T-helper 2 cell treated with Interferon-gamma antibody and Interleukin-4, amounts not matched to agents 100 ng/mL and 5 ng/mL, for 36 hours (primary cell): ENCODE measurements at regions not wholly inside any gene's neighbourhood (a gene's known extent, or its start where the extent isn't known, plus 50 kb on each side); places are given as distances from the start of the nearest gene placed in this dataset.

Experiments
- intact Hi-C: fragments of 100-400 bp; cut with micrococcal nuclease; formaldehyde crosslinking; loops from one replicate; pipeline ENCODE4 v1.15.1; 2023

DNA sequence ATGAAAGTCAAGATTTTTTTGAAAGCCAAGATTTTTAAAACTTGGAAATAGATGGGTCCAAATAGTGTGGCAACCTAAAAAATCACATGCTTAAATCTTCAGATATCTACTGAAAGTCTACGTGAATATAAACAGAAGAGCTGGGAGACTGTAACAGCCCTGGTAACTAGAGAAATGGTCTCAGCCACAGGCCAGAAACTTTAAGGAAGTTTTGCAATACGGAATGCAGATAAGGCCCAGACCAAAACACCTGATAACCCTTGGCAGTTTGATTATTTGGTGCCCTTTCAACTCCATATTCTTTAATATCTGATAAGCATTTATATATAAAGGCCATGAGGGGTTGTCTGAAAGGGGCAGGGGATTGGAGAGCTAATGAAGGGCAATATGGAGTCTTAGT, 537.3 kb upstream of the TGFBR2 start:
- intact Hi-C loops, result no loop called here

- intact Hi-C loops, result no loop called here
Measured at GRCh38 chr3:30073040-30073439, 533.4 kb upstream of the TGFBR2 start.

DNA sequence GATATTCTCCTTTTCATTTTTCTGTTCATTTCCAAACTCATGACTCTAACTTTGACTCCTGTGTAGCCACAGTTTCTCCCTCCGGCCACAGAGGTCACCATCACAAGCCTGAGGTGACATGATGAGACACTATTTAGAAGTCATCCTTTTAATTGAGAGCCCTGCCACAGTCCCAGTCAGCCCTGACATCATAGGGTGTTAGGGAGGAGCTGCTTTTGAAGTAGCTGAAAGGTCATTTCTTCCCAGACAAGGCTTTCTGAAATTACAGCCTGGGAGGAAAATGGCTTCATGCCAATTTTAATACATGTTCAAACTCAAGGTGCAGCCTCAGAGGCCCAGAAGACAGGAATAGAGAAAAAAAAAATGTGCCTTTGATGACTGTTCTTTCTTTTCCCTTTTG, 532.8 kb upstream of the TGFBR2 start:
- intact Hi-C loops, result no loop called here

- intact Hi-C loops, result no loop called here
Measured at GRCh38 chr3:30075514-30075913, 530.9 kb upstream of the TGFBR2 start.

DNA sequence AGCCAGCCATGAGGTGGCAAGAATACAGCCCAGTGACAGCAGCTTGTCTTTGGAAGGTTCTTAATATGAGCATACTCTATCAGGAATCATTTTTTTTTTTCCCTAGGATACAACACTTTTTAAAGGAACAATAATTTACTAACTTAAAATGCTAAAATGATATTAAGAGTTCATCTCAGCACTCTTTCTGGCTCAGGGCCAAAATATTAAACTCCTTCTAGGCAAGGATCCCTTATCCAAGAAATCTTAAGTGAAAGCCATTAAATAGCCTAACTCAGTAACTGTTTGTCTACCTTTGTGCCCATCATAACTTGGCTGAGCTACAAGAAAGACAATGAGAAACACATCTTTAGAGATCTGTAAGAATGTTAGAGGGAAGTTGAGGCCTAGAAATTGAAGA, 529.5 kb upstream of the TGFBR2 start:
- intact Hi-C loops, result no loop called here

DNA sequence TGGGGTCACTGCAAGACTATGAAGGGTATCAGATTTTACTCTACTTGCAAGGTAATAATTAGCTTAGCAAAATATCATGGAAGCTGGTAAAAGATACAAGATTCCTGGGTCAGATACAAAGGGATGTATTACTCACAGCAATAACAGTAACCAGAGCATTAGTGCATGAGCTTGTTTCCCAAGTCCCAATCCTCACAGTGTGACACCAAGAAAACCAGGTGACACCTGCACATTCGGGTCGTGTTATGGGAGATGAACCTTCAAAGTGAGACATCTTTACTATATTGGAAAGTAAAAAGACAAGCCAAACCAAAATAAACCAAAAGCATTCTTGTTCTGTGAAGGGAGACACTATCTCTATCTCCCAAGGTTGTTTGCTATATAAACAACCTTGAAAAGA, 528.7 kb upstream of the TGFBR2 start:
- intact Hi-C loops, result no loop called here

- intact Hi-C loops, result no loop called here
Measured at GRCh38 chr3:30078736-30079135, 527.7 kb upstream of the TGFBR2 start.

DNA sequence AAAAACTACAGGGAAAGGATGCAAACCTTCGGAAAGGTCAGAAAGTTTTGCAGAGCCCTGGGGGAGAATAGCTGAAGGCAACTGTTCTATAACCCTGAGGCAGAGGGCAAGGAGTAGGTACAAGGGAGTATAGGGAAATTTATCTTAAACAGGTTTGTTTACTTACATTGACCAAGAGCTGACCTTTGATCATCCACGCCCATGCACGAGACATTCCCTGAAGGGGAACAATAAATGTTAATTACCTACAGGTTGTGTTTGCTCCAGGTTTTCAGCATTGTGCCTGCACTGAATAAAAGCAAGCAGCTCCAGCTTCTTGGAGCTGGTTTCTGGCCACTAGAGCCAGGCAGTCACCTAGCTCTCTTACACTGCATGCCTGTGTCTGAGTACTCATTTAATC, 524.5 kb upstream of the TGFBR2 start:
- intact Hi-C loops, result no loop called here

- intact Hi-C loops, result no loop called here
Measured at GRCh38 chr3:30082652-30083051, 523.7 kb upstream of the TGFBR2 start.

- intact Hi-C loops, result no loop called here
Measured at GRCh38 chr3:30083315-30083714, 523.1 kb upstream of the TGFBR2 start.

GRCh38 chr3:30084316-30084715, 522.1 kb upstream of the TGFBR2 start:
- intact Hi-C loops, result no loop called here

DNA sequence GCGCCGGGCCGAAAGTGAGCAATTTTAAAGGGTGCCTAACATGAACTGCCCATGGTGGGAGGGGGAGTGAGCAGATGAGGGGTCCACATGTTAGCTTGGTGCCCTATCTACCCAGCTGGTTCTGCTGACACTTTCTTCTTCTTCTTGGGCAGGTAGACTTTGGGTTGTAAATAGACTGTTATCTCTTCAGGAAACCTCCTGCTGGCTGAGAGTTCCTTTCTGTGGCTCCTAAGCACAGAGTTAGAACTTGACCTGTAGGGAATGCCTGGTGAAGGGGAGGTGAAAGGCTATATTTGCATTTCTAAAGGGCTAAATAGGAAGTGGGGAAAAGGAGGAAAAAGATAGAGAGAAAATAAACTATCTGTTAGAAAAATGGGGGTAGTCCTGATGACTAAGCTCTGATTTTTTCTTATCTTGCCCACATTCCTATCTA, 521.4 kb upstream of the TGFBR2 start:
- intact Hi-C loops, result no loop called here

DNA sequence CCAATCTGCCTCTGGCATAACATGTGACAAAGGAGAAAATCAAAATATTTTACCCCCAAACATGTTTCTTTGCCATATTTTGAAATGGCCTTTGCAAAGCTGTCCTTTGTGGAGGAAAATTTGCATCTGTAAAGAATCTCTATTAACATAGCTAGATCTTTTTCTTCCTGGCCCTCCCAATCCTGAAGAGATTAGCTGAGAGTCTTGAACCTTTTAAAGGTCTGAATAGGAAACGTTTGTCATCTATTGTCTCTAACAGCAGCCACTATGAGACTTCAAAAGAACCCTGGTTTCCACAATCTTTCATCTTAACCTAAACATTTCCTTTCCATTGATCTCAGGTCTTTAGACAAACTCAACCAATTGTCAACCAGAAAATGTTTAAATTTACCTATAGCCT, 520.9 kb upstream of the TGFBR2 start:
- intact Hi-C loops, result no loop called here

DNA sequence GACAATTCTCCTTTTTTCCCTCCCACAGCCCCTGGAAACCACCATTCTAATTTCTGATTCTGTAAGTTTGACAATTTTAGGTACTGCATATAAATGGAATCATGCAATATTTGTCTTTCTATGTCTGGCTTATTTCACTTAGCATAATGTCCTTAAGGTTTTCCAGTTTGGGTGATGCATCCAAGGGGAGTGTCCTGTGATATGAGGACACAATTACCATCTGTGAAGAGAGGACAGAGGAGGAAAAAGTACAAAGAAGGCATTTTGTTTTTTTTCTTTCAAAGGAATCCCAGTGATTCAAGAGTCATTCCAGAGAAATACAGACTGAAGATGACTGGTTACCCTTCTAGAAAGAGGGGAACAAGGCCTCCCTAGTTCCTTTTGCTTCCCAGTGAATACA, 514.7 kb upstream of the TGFBR2 start:
- intact Hi-C loops, result no loop called here

GRCh38 chr3:30097022-30097650, 509.3 kb upstream of the TGFBR2 start:
- intact Hi-C loops, result no loop called here

GRCh38 chr3:30098243-30098642, 508.2 kb upstream of the TGFBR2 start:
- intact Hi-C loops, result no loop called here

DNA sequence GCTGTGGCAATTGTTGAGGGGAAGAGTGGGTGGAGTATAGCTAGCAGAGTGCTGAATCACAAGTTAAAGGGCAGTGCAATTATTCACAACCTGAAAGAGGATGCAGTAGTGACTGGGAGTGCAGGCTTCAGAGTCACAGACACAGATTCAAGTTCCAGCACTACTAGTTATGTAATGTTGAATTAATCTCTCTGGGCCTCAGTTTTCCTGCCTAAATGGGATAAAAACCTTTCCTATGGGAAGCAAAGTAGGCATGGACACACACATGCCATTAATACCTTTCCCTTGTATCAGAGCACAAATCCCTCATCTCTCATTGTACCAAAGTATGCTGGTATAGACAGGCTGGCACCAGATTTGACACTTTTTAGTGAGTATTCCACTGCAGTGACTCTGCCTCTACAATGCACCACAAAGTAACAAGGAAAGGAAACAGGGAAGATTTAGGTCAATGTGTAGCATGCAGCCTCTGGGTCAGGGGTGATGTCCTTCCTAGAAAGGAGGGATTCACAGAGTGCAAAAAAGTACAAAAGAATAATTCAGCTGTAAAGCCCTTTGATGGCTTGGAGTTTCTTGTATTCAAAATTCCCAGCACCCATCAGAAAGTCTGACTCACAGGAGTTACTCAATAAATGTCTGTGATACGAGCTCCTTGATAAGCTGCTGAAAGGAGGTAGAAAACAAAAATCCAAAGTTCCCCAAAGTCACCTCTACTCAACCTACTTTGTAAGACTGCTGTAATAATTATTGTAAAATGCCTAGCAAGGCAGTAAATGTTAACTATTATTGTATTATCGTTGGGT, 507.5 kb upstream of the TGFBR2 start:
- intact Hi-C loops, result no loop called here

- intact Hi-C loops, result no loop called here
Measured at GRCh38 chr3:30102356-30102755, 504.0 kb upstream of the TGFBR2 start.

DNA sequence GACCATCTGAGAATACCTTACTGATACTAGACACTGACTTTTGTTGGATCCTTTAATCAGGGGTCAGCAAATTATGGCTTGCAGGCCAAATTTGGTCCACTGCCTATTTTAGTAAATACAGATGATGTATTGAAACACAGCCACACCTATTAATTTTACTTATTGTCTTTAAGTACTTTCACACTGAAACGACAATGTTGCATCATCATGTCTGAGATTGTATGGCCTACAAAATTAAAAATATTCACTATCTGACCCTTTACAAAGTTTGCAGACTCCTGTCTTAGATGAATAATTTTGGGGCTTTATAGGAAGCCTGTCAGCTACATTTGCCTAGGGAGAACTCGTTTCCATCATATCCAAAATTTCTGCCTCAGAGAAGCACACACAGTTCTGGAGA, 503.2 kb upstream of the TGFBR2 start:
- intact Hi-C loops, result no loop called here

- intact Hi-C loops, result no loop called here
Measured at GRCh38 chr3:30107531-30107930, 498.9 kb upstream of the TGFBR2 start.

DNA sequence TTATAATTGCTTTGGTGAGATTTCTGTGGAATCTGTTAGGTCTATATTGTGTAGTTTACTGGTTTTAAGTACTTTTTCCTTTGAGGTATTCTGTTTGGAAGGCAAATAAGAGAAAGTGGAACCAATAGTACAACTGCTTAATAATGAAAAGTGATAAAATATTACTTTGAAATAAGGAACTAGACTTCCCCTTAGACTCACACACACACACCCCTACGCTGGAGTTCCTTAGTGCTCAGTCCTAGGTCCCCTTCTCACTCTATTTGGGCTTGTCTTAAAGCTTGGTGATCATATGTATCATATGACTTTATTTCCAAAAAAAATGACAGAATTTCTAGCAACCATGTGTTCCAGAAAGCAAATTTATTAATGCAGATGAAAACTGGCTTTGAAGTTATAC, 494.0 kb upstream of the TGFBR2 start:
- intact Hi-C loops, result loop anchor here (10.0 kb wide), 1 partner anchor 512 kb away; no protein-coding TSS in a partner anchor

- intact Hi-C loops, result loop anchor here (1.0 to 10.0 kb wide), 4 partner anchors 86 to 638 kb away; no protein-coding TSS in a partner anchor
Measured at GRCh38 chr3:30112902-30113484, 493.4 kb upstream of the TGFBR2 start.
